ENCODE measurements at regions not wholly inside any gene's neighbourhood (a gene's known extent, or its start where the extent isn't known, plus 50 kb on each side); places are given as distances from the start of the nearest gene placed in this dataset.

DNA sequence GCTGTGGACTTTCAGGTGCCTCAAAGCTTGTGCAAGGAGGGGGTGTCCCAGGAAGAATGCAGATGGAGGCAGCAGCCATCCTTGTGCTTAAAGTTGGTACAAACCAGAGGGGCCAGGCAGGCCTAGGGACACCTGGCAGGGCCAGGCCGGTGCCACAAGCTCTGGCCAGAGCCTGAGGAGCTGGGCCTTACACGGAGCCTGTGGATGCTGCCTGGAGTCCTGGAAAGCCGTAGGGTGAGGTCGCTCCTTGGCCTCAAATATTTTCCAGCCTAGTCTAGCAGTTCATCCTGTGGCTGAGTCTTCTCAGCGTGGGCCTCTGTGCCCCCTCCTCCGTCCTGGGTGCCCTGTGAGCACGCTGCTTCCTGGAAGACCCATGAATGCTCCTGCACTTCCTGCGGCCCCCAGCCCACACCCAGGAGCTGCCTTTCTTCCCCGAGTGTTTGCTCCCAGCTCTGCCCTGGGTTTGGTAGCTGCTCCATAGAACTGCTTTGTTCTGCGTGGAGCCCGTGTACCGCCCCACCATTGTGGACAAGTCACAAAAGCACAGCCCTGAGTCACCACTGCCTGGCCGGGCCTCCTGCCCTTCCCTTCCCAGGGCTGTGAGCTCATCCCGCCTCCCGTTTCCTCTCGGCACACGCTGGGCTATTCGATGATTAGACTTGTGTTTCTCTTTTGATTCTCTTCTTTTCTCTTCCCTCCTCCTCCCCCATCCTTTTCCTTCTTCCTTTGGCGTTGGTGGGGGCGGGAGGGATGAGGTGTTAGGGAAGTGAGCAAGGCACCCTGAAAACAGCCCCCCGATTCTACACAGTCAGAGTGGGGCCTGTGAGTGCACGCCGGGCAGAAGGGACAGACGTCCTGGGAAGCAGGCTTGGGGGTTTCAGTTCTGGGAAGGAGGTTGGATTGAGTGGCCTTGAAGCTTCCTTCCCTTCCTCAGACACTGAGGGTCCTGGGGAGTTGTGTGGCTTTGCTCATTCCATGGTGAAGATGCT is 73.2 kb upstream of the SHH start:
- Histone ChIP-seq H3K27me3 (ENCODE audit: insufficient read depth, low read length) (no peaks in the 10 kb centered on the region), H4K20me1 (ENCODE audit: insufficient read depth, low read length) (no peaks in the 10 kb centered on the region), H3K4me3 (ENCODE audit: insufficient read depth, low read length) (no peak overlapping the region), H3K27ac (ENCODE audit: low read depth, low read length) (peak overlapping the region; percentile 28), H2AFZ (ENCODE audit: low read length) (peak overlapping the region; percentile 59), H3K4me1 (ENCODE audit: insufficient read depth, low read length) (peaks cover 2% of the 10 kb centered on the region), H3K36me3 (ENCODE audit: insufficient read depth, low read length) (no peaks in the 10 kb centered on the region), H3K79me2 (ENCODE audit: insufficient read depth, low read length) (no peaks in the 10 kb centered on the region), H3K9me3 (ENCODE audit: low read depth, low read length) (no peaks in the 10 kb centered on the region), H3K4me2 (ENCODE audit: insufficient read depth, low read length) (no peak overlapping the region)
- TF ChIP-seq, protein P1, sequence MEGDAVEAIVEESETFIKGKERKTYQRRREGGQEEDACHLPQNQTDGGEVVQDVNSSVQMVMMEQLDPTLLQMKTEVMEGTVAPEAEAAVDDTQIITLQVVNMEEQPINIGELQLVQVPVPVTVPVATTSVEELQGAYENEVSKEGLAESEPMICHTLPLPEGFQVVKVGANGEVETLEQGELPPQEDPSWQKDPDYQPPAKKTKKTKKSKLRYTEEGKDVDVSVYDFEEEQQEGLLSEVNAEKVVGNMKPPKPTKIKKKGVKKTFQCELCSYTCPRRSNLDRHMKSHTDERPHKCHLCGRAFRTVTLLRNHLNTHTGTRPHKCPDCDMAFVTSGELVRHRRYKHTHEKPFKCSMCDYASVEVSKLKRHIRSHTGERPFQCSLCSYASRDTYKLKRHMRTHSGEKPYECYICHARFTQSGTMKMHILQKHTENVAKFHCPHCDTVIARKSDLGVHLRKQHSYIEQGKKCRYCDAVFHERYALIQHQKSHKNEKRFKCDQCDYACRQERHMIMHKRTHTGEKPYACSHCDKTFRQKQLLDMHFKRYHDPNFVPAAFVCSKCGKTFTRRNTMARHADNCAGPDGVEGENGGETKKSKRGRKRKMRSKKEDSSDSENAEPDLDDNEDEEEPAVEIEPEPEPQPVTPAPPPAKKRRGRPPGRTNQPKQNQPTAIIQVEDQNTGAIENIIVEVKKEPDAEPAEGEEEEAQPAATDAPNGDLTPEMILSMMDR (IDR thresholded peaks at IDR 0.05; ENCODE audit: extremely low read depth, low read depth, low read length), result no peak
- DNase-seq (ENCODE audit: insufficient read length, low spot score, missing footprints), result peak; percentile 90

DNA sequence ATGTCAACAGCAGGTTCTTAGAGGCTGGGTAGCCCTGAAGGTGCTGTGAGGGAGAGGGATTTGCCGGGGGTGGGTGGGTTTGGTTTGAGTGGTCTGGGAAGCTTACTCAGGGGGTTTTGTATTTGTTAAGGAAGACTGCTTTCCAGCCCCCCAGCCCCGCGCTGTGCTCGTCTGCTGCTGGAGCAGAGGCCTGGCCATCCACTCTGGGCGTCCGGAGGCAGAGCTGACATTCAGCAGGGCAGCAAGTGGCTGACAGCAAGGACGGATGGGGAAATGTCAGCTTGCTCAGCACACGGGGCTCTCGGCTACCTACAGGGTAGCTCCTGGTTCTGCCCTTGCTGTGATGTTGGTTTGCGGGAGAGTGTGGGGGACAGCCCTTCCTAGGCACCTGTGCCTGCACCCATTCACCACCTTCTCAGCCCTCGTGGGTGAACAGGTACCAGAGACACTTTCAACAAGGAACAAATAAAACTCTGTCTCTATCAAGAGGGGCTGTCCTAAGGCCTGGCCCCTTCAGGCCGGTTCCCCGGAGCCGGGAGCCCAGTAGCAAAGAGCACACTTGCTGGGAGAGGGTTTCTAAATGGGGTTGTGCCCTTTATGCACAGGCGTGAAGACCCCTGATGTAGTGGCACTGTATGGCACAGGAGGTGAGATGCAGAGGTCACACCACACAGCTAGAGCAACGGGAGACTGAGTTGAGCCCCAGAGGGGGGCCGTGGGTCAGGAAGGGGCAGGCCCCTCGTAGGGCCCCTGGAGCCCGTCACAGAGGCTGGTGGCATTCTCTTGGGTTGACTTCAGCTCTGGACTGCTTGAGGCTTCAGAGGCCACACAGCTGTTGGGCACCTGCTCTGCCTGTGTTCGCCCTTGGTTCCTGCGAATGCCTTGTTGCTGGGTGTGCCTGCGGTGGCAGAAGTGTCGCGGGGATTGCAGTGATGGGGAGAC is 72.2 kb upstream of the SHH start:
- Histone ChIP-seq H3K4me3 (ENCODE audit: insufficient read depth, low read length) (no peak overlapping the region), H3K4me1 (ENCODE audit: insufficient read depth, low read length) (peaks cover 2% of the 10 kb centered on the region), H3K36me3 (ENCODE audit: insufficient read depth, low read length) (no peaks in the 10 kb centered on the region), H3K27me3 (ENCODE audit: insufficient read depth, low read length) (no peaks in the 10 kb centered on the region), H4K20me1 (ENCODE audit: insufficient read depth, low read length) (no peaks in the 10 kb centered on the region), H3K79me2 (ENCODE audit: insufficient read depth, low read length) (no peaks in the 10 kb centered on the region), H3K9me3 (ENCODE audit: low read depth, low read length) (peaks cover 2% of the 10 kb centered on the region), H3K27ac (ENCODE audit: low read depth, low read length) (no peak overlapping the region), H2AFZ (ENCODE audit: low read length) (no peak overlapping the region), H3K4me2 (ENCODE audit: insufficient read depth, low read length) (no peak overlapping the region)
- no peak for DNase-seq (ENCODE audit: insufficient read length, low spot score, missing footprints)
- TF ChIP-seq, protein P1 (IDR thresholded peaks at IDR 0.05; ENCODE audit: extremely low read depth, low read depth, low read length), result no peak

DNA sequence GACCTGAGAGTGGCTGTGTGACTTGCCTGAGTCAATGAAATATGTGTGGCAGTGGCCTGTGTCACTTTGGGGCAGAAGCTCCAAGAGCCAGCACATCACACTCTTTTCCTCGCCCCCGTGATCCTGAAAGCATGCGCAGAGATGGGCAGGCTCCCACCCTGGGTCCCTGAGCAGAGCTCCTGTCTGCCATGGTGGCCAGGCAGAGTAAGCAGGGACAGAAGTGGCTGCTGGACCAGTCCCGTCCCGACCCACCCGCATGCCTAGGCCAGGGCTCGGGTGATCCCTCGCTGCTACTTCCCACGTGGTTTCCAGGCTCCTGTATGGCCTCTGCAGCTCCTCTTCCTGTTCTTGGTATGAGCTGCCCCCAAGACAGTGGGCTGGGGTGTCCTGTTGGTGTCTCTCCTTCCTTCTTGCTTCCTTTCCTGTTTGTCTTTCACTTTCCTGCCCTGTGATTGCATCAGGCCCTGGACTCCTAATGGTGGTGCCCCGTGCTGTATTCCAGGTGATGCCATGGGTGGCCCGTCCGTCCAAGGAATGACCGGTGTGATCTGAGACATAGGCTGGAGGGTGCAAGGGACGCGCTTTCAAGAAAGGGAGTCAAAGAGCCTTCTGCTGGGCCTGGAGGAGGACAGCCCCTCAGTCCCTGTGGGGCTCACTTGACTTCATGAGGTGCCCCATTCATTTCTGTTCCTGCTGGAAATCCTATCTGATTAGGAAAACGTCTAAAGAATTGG is 71.4 kb upstream of the SHH start:
- Histone ChIP-seq H2AFZ (ENCODE audit: low read length) (no peak overlapping the region), H3K36me3 (ENCODE audit: insufficient read depth, low read length) (no peaks in the 10 kb centered on the region), H3K79me2 (ENCODE audit: insufficient read depth, low read length) (no peaks in the 10 kb centered on the region), H3K4me3 (ENCODE audit: insufficient read depth, low read length) (no peak overlapping the region), H4K20me1 (ENCODE audit: insufficient read depth, low read length) (no peaks in the 10 kb centered on the region), H3K4me1 (ENCODE audit: insufficient read depth, low read length) (peaks cover 2% of the 10 kb centered on the region), H3K4me2 (ENCODE audit: insufficient read depth, low read length) (no peak overlapping the region), H3K27ac (ENCODE audit: low read depth, low read length) (peak overlapping the region; percentile 3), H3K9me3 (ENCODE audit: low read depth, low read length) (peaks cover 2% of the 10 kb centered on the region), H3K27me3 (ENCODE audit: insufficient read depth, low read length) (no peaks in the 10 kb centered on the region)
- TF ChIP-seq, protein P1 (IDR thresholded peaks at IDR 0.05; ENCODE audit: extremely low read depth, low read depth, low read length), result no peak
- no peak for DNase-seq (ENCODE audit: insufficient read length, low spot score, missing footprints)

Measured in osteoblast (primary cell).